Suprapubic skin (tissue), 3 donors: ENCODE measurements at regions not wholly inside any gene's neighbourhood (a gene's known extent, or its start where the extent isn't known, plus 50 kb on each side); places are given as distances from the start of the nearest gene placed in this dataset.

ENCODE experiments used
- EP300 ChIP-seq: sonication (generic); formaldehyde crosslinking; IDR thresholded peaks from one replicate; pipeline ENCODE4 v1.6.1; 2017; ENCODE audit warnings: antibody characterized with exemption
- POLR2A ChIP-seq, 2 donors: fragments of 450-650 bp; IDR thresholded peaks; one replicate each; pipeline ENCODE4 v1.6.1; 2017; ENCODE audit warnings: antibody characterized with exemption in 2 of 2, mild to moderate bottlenecking in 2 of 2, moderate library complexity in 2 of 2
- TF ChIP-seq, protein P1 (sequence below), 2 donors: fragments of 200-600 bp in 1 of 2; fragments of 450-650 bp in 1 of 2; sonication (generic) in 1 of 2; IDR thresholded peaks; one replicate each; pipeline ENCODE4 v1.5.1; 2016 to 2019; ENCODE audit warnings: antibody characterized with exemption in 2 of 2, mild to moderate bottlenecking in 1 of 2, moderate library complexity in 1 of 2

DNA sequence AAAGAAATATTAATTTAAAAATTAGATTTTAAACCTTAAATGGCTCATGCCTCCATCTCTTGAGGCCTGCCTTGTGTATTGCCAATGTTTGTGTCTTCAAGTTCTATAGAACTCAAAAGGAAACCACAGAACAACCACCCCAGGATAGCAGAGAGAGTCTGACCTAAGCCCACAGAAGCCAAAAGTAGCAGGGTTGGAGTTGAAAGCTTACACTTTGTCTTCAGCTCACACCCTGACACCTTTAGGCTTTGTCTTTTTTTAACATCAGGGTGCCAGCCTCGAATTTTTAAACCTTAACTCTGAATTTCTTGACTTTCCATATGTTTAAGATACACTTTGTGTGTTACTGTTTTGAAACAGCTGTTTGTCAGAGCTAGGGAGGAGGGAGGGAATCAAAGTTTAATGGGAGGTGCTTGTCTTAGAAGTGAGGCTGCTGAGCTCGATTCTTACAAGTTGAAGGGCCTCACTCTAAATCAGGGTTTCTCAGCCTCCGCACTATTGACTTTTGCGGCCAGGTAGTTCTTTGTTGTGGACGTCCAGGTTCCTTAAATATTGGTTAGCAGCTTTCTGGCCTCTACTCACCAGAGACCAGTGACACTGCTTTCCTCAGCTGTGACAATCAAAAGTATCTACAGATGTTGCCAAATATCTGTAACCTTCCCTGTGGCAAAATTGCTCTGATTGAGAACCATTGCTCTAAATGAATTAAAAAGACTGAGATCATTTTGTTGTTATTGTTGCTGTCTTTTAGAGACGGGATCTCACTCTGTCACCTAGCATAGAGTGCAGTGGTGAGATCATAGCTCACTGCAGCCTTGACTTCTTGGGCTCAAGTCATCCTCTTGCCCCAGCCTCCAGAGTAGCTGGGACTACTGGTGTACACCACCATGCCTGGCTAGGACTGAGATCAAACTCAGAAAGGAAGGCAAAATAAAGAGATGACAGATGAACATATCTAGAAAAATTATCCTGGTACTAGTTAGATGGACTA is 139.2 kb upstream of the EOMES start:
- TF ChIP-seq, protein P1, sequence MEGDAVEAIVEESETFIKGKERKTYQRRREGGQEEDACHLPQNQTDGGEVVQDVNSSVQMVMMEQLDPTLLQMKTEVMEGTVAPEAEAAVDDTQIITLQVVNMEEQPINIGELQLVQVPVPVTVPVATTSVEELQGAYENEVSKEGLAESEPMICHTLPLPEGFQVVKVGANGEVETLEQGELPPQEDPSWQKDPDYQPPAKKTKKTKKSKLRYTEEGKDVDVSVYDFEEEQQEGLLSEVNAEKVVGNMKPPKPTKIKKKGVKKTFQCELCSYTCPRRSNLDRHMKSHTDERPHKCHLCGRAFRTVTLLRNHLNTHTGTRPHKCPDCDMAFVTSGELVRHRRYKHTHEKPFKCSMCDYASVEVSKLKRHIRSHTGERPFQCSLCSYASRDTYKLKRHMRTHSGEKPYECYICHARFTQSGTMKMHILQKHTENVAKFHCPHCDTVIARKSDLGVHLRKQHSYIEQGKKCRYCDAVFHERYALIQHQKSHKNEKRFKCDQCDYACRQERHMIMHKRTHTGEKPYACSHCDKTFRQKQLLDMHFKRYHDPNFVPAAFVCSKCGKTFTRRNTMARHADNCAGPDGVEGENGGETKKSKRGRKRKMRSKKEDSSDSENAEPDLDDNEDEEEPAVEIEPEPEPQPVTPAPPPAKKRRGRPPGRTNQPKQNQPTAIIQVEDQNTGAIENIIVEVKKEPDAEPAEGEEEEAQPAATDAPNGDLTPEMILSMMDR (IDR thresholded peaks at IDR 0.05) = no peak
- no peak for TF ChIP-seq POLR2A (IDR thresholded peaks at IDR 0.05)
- no peak for TF ChIP-seq EP300
